GM23338 (cell line): ENCODE measurements at regions not wholly inside any gene's neighbourhood (a gene's known extent, or its start where the extent isn't known, plus 50 kb on each side); places are given as distances from the start of the nearest gene placed in this dataset.

Experiments used
- ATAC-seq: fragments of 200-7000 bp; cut with Tn5 transposase; 3 replicates; pipeline ENCODE4 v1.9.1; 2020
- DNase-seq: peaks from one replicate; pipeline ENCODE4 v3.0.0-alpha.2; 2015; ENCODE audit warnings: low spot score
- H2AFZ ChIP-seq: fragments of 200-600 bp; sonication (generic); 2 replicates; pipeline ENCODE4 v1.8.0; 2016; ENCODE audit warnings: antibody characterized with exemption, mild to moderate bottlenecking, moderate library complexity
- H3F3A ChIP-seq: fragments of 200-600 bp; sonication (generic); replicated peaks from 2 replicates; pipeline ENCODE4 v1.8.0; 2017; ENCODE audit warnings: antibody characterized with exemption, mixed run types, low read depth
- H3K27ac ChIP-seq: fragments of 200-600 bp; sonication (generic); 2 replicates; pipeline ENCODE4 v1.6.1; 2016; ENCODE audit warnings: low read depth
- H3K27me3 ChIP-seq: fragments of 200-600 bp; sonication (generic); 2 replicates; pipeline ENCODE4 v1.8.0; 2016; ENCODE audit warnings: mild to moderate bottlenecking, mixed run types, moderate library complexity; ENCODE audit not compliant: insufficient read depth
- H3K36me3 ChIP-seq: fragments of 200-600 bp; sonication (generic); 2 replicates; pipeline ENCODE4 v1.8.0; 2016; ENCODE audit warnings: mild to moderate bottlenecking; ENCODE audit not compliant: insufficient read depth
- H3K4me1 ChIP-seq: fragments of 200-600 bp; sonication (generic); 2 replicates; pipeline ENCODE4 v1.8.0; 2016; ENCODE audit warnings: mild to moderate bottlenecking, moderate library complexity; ENCODE audit not compliant: insufficient read depth
- H3K4me2 ChIP-seq: fragments of 200-600 bp; sonication (generic); 2 replicates; pipeline ENCODE4 v1.7.1; 2017; ENCODE audit warnings: mixed run types
- H3K4me3 ChIP-seq: fragments of 200-600 bp; sonication (generic); 2 replicates; pipeline ENCODE4 v1.6.1; 2016; ENCODE audit warnings: mixed run types
- H3K79me2 ChIP-seq: fragments of 200-600 bp; sonication (generic); replicated peaks from 2 replicates; pipeline ENCODE4 v1.8.0; 2017; ENCODE audit warnings: mild to moderate bottlenecking; ENCODE audit not compliant: insufficient read depth
- H3K9me2 ChIP-seq: fragments of 200-600 bp; sonication (generic); 2 replicates; pipeline ENCODE4 v1.8.0; 2017; ENCODE audit not compliant: insufficient read depth
- H4K20me1 ChIP-seq: fragments of 200-600 bp; sonication (generic); replicated peaks from 2 replicates; pipeline ENCODE4 v1.8.0; 2017; ENCODE audit warnings: mild to moderate bottlenecking; ENCODE audit not compliant: insufficient read depth
- H3K27ac Mint-ChIP-seq: 2 replicates; pipeline ENCODE4 v1.8.0; 2020; ENCODE audit warnings: inconsistent platforms, mild to moderate bottlenecking, moderate library complexity, mixed read lengths
- H3K27me3 Mint-ChIP-seq: 3 replicates; pipeline ENCODE4 v1.8.0; 2022; ENCODE audit warnings: low read depth, mild to moderate bottlenecking, moderate library complexity, mixed read lengths, inconsistent platforms; ENCODE audit not compliant: insufficient read depth, poor library complexity
- H3K36me3 Mint-ChIP-seq: 3 replicates; pipeline ENCODE4 v1.8.0; 2021; ENCODE audit warnings: low read depth, mild to moderate bottlenecking, inconsistent platforms, moderate library complexity, mixed read lengths
- H3K4me1 Mint-ChIP-seq: 3 replicates; pipeline ENCODE4 v1.8.0; 2020; ENCODE audit warnings: mild to moderate bottlenecking, inconsistent platforms, mixed read lengths
- H3K4me3 Mint-ChIP-seq: 3 replicates; pipeline ENCODE4 v1.8.0; 2021; ENCODE audit warnings: moderate library complexity, mild to moderate bottlenecking, inconsistent platforms, mixed read lengths
- H3K9me3 Mint-ChIP-seq: 3 replicates; pipeline ENCODE4 v1.8.0; 2020; ENCODE audit warnings: moderate library complexity, mild to moderate bottlenecking, inconsistent platforms, mixed read lengths
- CREB1 ChIP-seq: fragments of 250-450 bp; sonication (Bioruptor Pico); IDR thresholded peaks from 2 replicates; pipeline ENCODE4 v1.5.0; 2020; ENCODE audit warnings: low read depth, mild to moderate bottlenecking, moderate library complexity
- EZH2phosphoT487 ChIP-seq: fragments of 200-600 bp; sonication (generic); IDR thresholded peaks from one replicate; pipeline ENCODE4 v1.8.1; 2018; ENCODE audit warnings: antibody characterized with exemption; ENCODE audit not compliant: unreplicated experiment
- JUNB ChIP-seq: IDR thresholded peaks from one replicate; pipeline ENCODE4 v1.6.1; 2016; ENCODE audit warnings: antibody characterized with exemption; ENCODE audit not compliant: unreplicated experiment
- POLR2AphosphoS5 ChIP-seq: IDR thresholded peaks from 2 replicates; pipeline ENCODE4 v1.6.1; 2016; ENCODE audit warnings: antibody characterized with exemption, low read depth
- ZNF331 ChIP-seq: fragments of 250-450 bp; sonication (Bioruptor Pico); IDR thresholded peaks from 2 replicates; pipeline ENCODE4 v1.5.0; 2020; ENCODE audit warnings: low read depth, mild to moderate bottlenecking, moderate library complexity
- ZNF462 ChIP-seq: fragments of 250-450 bp; sonication (Bioruptor Pico); IDR thresholded peaks from 2 replicates; pipeline ENCODE4 v1.5.0; 2020; ENCODE audit warnings: mild to moderate bottlenecking, moderate library complexity

- Histone ChIP-seq H4K20me1 (no peaks in the 10 kb centered on the region), H3K4me2 (no peak overlapping the region), H3K79me2 (no peaks in the 10 kb centered on the region), H3K27ac (no peak overlapping the region), H3K4me3 (no peak overlapping the region), H3K27me3 (no peaks in the 10 kb centered on the region), H2AFZ (no peak overlapping the region), H3K4me1 (no peaks in the 10 kb centered on the region), H3F3A (no peaks in the 10 kb centered on the region), H3K36me3 (no peaks in the 10 kb centered on the region), H3K9me2 (peaks cover 7% of the 10 kb centered on the region)
- TF ChIP-seq EZH2phosphoT487 (no peak), ZNF331 (no peak), CREB1 (CRISPR knock-in tag) (no peak)
- no peak overlapping the region for H3K4me3 Mint-ChIP-seq
- H3K27ac Mint-ChIP-seq = no peak overlapping the region
- no peaks in the 10 kb centered on the region for H3K4me1 Mint-ChIP-seq
- DNase-seq (no peak), ATAC-seq (no peak)
- no peaks in the 10 kb centered on the region; the same call in 2 of the 3 replicates for H3K36me3 Mint-ChIP-seq
- peaks cover 4% of the 10 kb centered on the region; the same call in 2 of the 3 replicates for H3K9me3 Mint-ChIP-seq
- peaks cover 4% of the 10 kb centered on the region for H3K27me3 Mint-ChIP-seq
These were observed 208.5 kb downstream of the NFATC2 start for GRCh38 chr20:51333971-51334370.

GRCh38 chr20:51333446-51333845 lies 209.1 kb downstream of the NFATC2 start:
- Histone ChIP-seq H3K27ac (no peak overlapping the region), H3K4me1 (no peaks in the 10 kb centered on the region), H3K4me3 (no peak overlapping the region), H3F3A (no peaks in the 10 kb centered on the region), H2AFZ (no peak overlapping the region), H3K4me2 (no peak overlapping the region), H3K9me2 (peaks cover 5% of the 10 kb centered on the region; the same call in 1 of the 2 replicates), H4K20me1 (no peaks in the 10 kb centered on the region), H3K27me3 (no peaks in the 10 kb centered on the region), H3K79me2 (no peaks in the 10 kb centered on the region), H3K36me3 (no peaks in the 10 kb centered on the region)
- no peaks in the 10 kb centered on the region for H3K4me1 Mint-ChIP-seq
- H3K4me3 Mint-ChIP-seq = no peak overlapping the region
- H3K27me3 Mint-ChIP-seq = peaks cover 4% of the 10 kb centered on the region
- DNase-seq (no peak), ATAC-seq (no peak)
- H3K27ac Mint-ChIP-seq = no peak overlapping the region
- H3K9me3 Mint-ChIP-seq = peaks cover 1% of the 10 kb centered on the region; the same call in 2 of the 3 replicates
- H3K36me3 Mint-ChIP-seq = no peaks in the 10 kb centered on the region; the same call in 2 of the 3 replicates
- TF ChIP-seq POLR2AphosphoS5 = no peak
- no peak for TF ChIP-seq CREB1 (CRISPR knock-in tag)
- TF ChIP-seq ZNF462 (CRISPR knock-in tag) = no peak
- TF ChIP-seq JUNB = no peak
- TF ChIP-seq ZNF331 = no peak
